Nephron (organoid): ENCODE measurements at regions not wholly inside any gene's neighbourhood (a gene's known extent, or its start where the extent isn't known, plus 50 kb on each side); places are given as distances from the start of the nearest gene placed in this dataset.

Source experiments
- H3K27ac Mint-ChIP-seq, 3 experiments: 2 replicates each; pipeline ENCODE4 v1.8.0; 2020; ENCODE audit warnings: mixed read lengths in 3 of 3, mild to moderate bottlenecking in 2 of 3, moderate library complexity in 1 of 3
- H3K27me3 Mint-ChIP-seq: 2 replicates; pipeline ENCODE4 v1.8.0; 2021; ENCODE audit warnings: low read depth, mild to moderate bottlenecking, moderate library complexity, mixed read lengths
- H3K36me3 Mint-ChIP-seq: 2 replicates; pipeline ENCODE4 v1.8.0; 2020; ENCODE audit warnings: low read depth, mixed read lengths
- H3K4me1 Mint-ChIP-seq: 2 replicates; pipeline ENCODE4 v1.8.0; 2020; ENCODE audit warnings: mixed read lengths
- H3K4me3 Mint-ChIP-seq, 3 experiments: 2 replicates each; pipeline ENCODE4 v1.8.0; 2020; ENCODE audit warnings: mild to moderate bottlenecking in 3 of 3, mixed read lengths in 3 of 3, moderate library complexity in 2 of 3
- H3K9me3 Mint-ChIP-seq: 2 replicates; pipeline ENCODE4 v1.8.0; 2020; ENCODE audit warnings: mixed read lengths
- TF ChIP-seq, protein P1 (sequence below), 3 experiments: fragments of 200-600 bp; sonication (generic); IDR thresholded peaks; one replicate each; pipeline ENCODE4 v1.5.0; 2021; ENCODE audit warnings: antibody characterized with exemption in 3 of 3; ENCODE audit not compliant: unreplicated experiment in 3 of 3

- no peaks in the 10 kb centered on the region for H3K27me3 Mint-ChIP-seq
- H3K27ac Mint-ChIP-seq, result peak overlapping the region in 1 of 3 experiments; percentile 64
- peaks cover 30% of the 10 kb centered on the region for H3K4me1 Mint-ChIP-seq
- no peaks in the 10 kb centered on the region for H3K36me3 Mint-ChIP-seq
- H3K4me3 Mint-ChIP-seq, result no peak overlapping the region
- no peaks in the 10 kb centered on the region for H3K9me3 Mint-ChIP-seq
- TF ChIP-seq, protein P1, sequence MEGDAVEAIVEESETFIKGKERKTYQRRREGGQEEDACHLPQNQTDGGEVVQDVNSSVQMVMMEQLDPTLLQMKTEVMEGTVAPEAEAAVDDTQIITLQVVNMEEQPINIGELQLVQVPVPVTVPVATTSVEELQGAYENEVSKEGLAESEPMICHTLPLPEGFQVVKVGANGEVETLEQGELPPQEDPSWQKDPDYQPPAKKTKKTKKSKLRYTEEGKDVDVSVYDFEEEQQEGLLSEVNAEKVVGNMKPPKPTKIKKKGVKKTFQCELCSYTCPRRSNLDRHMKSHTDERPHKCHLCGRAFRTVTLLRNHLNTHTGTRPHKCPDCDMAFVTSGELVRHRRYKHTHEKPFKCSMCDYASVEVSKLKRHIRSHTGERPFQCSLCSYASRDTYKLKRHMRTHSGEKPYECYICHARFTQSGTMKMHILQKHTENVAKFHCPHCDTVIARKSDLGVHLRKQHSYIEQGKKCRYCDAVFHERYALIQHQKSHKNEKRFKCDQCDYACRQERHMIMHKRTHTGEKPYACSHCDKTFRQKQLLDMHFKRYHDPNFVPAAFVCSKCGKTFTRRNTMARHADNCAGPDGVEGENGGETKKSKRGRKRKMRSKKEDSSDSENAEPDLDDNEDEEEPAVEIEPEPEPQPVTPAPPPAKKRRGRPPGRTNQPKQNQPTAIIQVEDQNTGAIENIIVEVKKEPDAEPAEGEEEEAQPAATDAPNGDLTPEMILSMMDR (IDR thresholded peaks at IDR 0.05; ENCODE audit: unreplicated experiment in 3 of 3), result no peak
Measured at GRCh38 chr15:31238906-31239305, 87.7 kb upstream of the KLF13 start.

DNA sequence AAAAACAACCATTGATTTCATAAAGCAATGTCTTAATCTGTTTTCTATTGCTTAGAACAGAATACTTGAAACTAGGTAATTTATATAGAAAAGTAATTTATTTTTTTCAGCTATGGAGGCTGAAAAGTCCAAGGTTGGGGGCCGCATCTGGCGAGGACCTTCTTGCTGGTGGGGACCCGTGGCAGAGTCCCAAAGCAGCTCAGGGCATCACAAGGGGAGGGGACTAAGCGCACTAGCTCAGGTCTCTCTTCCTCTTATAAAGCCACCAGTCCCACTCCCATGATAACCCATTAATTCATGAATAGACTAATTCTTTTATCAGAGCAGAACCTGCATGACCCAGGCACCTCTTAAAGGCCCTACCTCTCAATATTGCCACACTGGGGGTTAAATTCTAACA, 87.2 kb upstream of the KLF13 start:
- Mint-ChIP-seq H3K27ac (no peak overlapping the region), H3K36me3 (no peaks in the 10 kb centered on the region), H3K4me1 (peaks cover 29% of the 10 kb centered on the region), H3K4me3 (no peak overlapping the region), H3K27me3 (peaks cover 2% of the 10 kb centered on the region), H3K9me3 (no peaks in the 10 kb centered on the region)
- TF ChIP-seq, protein P1 (IDR thresholded peaks at IDR 0.05; ENCODE audit: unreplicated experiment in 3 of 3), result no peak

- H3K27ac Mint-ChIP-seq, result no peak overlapping the region
- H3K27me3 Mint-ChIP-seq, result peaks cover 8% of the 10 kb centered on the region
- H3K36me3 Mint-ChIP-seq, result no peaks in the 10 kb centered on the region
- H3K9me3 Mint-ChIP-seq, result no peaks in the 10 kb centered on the region
- no peak overlapping the region for H3K4me3 Mint-ChIP-seq
- TF ChIP-seq, protein P1 (IDR thresholded peaks at IDR 0.05; ENCODE audit: unreplicated experiment in 3 of 3), result no peak
- H3K4me1 Mint-ChIP-seq, result peaks cover 8% of the 10 kb centered on the region
Measured at GRCh38 chr15:31241888-31242522, 84.6 kb upstream of the KLF13 start.

DNA sequence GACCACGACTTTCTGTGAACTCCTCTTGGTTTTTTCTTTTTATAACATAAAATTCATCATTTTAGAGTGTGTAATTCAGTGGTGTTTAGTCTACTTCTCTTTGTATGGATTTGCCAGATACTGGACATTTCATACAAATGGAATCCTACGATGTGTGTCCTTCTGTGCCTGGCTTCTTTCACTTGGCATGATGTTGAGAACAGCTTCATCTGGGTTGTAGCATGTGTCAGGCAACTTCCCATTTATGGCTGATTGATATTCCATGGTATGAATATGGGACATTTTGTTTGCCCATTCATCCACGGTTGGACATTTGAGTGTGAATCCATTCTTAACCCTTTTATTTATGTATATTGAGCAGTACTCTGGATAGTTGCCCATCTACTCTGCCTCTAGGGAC, 82.7 kb upstream of the KLF13 start:
- no peaks in the 10 kb centered on the region for H3K36me3 Mint-ChIP-seq
- H3K27ac Mint-ChIP-seq, result no peak overlapping the region
- H3K9me3 Mint-ChIP-seq, result no peaks in the 10 kb centered on the region
- H3K4me1 Mint-ChIP-seq, result no peaks in the 10 kb centered on the region
- TF ChIP-seq, protein P1 (IDR thresholded peaks at IDR 0.05; ENCODE audit: unreplicated experiment in 3 of 3), result no peak
- H3K4me3 Mint-ChIP-seq, result no peak overlapping the region
- peaks cover 12% of the 10 kb centered on the region for H3K27me3 Mint-ChIP-seq

DNA sequence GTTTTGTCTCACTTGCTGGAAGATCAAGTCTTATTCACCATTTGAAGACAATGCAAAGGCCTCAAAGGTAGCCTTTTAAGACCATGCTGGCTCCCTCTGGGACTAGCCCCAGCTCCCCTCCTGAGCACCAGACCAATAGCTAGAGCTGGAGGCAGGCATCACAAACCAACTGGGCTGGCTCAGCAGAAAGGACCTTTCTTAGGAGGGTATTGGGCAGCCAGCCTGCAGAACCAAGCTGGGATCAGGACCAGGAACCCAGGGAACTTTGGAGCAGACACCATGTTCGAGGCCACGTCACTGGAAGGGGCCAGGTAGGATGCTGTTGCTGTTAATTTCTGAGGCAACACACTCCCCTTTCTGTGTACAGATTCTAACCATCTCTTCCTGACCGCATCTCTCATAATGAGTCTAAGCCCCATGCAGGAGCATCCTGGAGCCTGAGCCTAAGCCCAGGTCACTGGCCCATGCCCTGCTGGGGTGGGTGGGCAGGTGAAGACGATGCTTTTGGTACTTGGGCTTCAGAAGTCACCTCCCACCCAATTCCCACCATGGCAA, 81.4 kb upstream of the KLF13 start:
- Mint-ChIP-seq H3K27ac (no peak overlapping the region), H3K9me3 (no peaks in the 10 kb centered on the region), H3K36me3 (no peaks in the 10 kb centered on the region), H3K4me1 (no peaks in the 10 kb centered on the region), H3K27me3 (peaks cover 12% of the 10 kb centered on the region), H3K4me3 (no peak overlapping the region)
- TF ChIP-seq, protein P1 (IDR thresholded peaks at IDR 0.05; ENCODE audit: unreplicated experiment in 3 of 3), result no peak

GRCh38 chr15:31245756-31246155, 80.9 kb upstream of the KLF13 start:
- H3K36me3 Mint-ChIP-seq, result no peaks in the 10 kb centered on the region
- H3K4me1 Mint-ChIP-seq, result no peaks in the 10 kb centered on the region
- H3K27ac Mint-ChIP-seq, result no peak overlapping the region
- no peaks in the 10 kb centered on the region for H3K9me3 Mint-ChIP-seq
- TF ChIP-seq, protein P1 (IDR thresholded peaks at IDR 0.05; ENCODE audit: unreplicated experiment in 3 of 3), result no peak
- H3K27me3 Mint-ChIP-seq, result peaks cover 12% of the 10 kb centered on the region
- H3K4me3 Mint-ChIP-seq, result no peak overlapping the region
